GM12874 (cell line): ENCODE measurements at regions not wholly inside any gene's neighbourhood (a gene's known extent, or its start where the extent isn't known, plus 50 kb on each side); places are given as distances from the start of the nearest gene placed in this dataset.

Experiments used
- TF ChIP-seq, protein P1 (sequence below): IDR thresholded peaks from 2 replicates; pipeline ENCODE4 v1.5.1; 2011; ENCODE audit warnings: low read depth, mild to moderate bottlenecking, control low read depth, low read length, moderate library complexity; ENCODE audit not compliant: insufficient read depth

DNA sequence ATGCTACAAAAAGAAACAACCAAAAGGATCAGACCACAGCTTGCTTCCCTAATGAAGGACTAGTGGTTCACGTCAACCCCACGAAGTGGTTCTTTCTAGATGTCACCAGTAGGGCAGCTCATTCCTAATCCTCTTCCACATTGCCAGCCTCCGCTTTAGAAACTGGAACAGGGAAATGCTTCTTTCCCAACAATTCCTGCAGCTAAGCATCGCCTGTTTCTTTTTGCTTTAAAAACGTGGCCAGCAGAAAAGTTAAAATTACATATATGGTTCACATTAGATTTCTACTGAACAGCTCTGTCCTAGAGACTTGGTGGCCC is 100.2 kb downstream of the MTX3 start:
- TF ChIP-seq, protein P1, sequence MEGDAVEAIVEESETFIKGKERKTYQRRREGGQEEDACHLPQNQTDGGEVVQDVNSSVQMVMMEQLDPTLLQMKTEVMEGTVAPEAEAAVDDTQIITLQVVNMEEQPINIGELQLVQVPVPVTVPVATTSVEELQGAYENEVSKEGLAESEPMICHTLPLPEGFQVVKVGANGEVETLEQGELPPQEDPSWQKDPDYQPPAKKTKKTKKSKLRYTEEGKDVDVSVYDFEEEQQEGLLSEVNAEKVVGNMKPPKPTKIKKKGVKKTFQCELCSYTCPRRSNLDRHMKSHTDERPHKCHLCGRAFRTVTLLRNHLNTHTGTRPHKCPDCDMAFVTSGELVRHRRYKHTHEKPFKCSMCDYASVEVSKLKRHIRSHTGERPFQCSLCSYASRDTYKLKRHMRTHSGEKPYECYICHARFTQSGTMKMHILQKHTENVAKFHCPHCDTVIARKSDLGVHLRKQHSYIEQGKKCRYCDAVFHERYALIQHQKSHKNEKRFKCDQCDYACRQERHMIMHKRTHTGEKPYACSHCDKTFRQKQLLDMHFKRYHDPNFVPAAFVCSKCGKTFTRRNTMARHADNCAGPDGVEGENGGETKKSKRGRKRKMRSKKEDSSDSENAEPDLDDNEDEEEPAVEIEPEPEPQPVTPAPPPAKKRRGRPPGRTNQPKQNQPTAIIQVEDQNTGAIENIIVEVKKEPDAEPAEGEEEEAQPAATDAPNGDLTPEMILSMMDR: no peak

DNA sequence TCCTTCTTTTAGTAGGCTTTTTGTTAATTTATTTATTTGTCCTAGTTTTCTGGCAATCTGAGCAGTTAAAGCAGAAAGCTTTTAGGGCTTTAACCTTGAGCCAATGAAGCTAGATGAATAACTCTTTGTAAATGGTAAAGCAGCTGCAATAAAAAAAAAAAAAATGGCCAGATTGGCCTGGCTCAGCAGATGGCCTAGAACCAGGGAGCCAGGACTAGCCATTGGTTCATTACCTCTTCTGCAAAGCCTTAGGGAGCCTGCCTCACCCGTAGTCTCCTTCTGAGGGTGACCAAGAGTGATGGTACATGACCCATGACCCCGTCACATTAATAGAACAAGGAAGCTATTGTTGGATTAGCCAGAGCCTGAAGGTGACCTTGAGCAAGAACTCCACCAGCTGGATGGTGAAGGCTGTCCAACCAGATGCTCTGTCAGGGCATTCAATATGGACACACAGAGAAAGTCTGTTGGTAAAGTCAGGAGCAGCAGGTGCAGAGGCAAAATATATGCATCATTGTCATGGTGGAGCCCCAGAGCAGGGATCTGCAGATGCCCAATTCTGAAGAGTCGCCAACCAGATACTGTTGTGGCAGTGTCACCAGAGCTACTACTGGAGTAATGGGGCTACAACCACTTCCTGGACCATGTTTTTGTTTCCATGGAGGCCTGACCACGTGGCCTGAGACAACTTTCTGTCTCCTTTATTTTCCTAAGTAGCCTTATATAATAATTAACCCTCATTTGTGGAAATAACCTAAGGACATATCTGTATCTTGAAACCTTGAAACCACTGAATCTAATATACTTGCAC is 100.7 kb downstream of the MTX3 start:
- TF ChIP-seq, protein P1: no peak

DNA sequence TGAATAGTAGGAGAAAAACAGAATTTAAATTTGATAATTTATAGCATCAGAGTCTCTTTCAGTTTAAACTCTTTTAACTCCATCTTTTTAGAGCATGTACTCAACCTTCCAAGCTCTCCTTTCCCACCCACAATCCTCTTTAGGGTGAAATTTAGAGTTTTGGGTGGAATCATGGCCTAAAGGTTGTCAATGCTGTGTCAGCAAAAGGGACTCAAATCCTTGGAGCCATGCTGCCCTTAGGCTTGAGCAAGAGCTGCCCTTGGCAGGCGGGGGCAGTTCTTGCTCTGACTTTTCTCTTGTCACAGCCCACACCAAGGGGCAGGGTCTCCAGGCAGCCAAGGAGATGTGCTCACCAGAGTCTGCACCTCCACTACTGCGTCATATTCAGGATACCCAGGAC is 102.4 kb downstream of the MTX3 start:
- TF ChIP-seq, protein P1: no peak

DNA sequence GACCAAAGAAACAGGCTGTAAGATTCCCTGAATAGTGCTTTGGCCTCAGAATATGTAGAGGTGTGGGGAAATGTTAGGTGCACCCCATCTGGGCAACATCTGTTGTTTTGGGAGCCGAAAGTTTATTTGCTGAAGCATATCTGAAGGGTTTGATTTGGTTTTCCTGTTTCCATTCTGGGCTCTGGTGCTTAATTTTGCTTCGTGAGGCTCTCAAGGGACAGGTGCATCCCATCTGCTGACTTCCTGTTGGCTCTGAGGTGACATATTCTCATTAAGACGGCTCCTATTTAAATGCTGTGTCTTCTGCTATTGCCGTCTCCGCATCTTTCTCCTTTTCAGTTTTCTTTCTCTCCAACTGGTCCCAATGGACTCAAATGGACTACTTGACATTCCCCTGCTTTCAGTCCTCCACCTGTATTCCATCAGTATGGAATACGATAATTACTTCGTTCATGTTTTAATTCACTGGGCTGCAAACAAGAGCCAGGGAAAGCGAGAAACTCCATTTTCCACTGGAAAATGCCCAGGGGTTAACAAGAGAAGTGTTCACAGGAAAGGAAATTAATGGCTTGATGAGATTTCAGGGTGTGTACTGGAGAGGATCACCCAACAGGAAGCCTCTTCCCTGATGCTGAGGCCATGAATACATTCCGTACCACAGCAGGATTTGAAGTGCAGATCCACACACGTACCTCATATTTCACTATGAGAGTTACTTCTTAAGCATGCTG is 104.0 kb downstream of the MTX3 start:
- TF ChIP-seq, protein P1: no peak

DNA sequence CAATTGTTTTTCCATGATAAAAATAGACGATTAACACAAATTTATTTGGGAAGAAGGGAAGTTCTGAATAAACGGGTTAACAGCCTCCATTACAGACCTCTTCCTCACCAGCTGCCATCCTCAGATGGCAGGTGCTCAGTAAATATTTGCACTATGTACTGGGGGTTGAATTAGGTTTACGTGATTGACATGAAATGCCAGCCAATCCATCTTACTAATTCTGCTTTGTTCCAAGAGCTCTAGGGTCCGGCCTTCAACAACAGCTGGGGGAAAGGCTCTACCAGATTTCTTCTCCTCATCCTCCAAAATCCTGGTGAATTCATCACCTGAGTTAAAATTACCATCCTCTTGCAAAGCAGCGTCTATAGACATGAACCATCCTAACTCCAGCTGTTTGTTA is 104.6 kb downstream of the MTX3 start:
- TF ChIP-seq, protein P1: no peak

DNA sequence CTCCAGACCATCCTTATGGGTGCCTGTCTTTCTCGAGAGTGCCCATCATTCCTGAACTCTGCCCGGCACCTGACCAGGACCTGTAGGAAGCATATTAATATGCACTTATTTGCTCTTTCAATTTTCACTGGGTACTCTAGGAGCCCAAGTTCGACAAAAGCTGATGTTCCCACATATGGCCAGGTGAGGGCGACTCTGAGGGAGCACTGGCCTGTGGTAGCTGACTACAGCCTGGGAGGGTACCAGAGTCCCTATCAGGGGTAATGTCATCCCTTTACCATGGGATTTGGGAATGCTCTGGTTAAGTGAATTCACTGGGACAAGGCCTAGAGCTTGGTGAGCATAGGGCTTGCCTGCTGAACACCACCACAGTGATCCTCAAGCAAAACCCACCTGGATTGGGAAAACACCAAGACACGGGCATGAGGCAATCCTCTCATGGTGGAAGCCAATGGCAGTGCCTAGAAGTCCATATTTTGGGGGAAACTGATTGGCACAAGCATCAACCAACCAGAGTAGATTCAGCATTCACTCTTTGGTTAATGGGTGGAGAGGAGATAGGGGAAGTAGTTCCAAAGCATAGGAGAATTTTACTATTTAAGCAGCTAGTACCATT is 112.2 kb downstream of the MTX3 start:
- TF ChIP-seq, protein P1: peak; percentile 51

DNA sequence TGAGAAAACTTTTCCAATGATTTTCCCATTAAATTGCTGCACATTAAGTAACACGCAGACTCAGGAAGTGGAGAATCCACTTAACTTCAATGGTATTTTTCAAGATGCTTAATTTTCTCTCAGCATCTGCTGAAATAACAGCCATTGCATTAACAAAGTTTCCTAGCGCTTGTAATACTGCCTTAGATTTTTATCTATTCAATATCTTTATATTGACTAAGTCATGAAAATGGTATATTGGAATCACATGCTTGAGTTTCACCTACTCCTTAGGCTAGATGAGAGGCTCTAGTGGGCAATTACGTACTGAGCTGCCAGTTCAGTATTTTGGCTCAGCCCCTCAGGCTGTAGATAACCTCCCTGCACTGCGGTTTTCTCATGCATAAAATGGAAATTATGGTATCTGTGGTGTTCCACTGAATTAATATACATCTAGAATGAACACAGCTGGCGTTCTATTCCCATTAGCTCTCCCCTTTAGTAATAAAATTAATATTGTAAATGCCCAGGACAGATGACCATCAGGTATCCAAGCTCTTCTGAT is 112.9 kb downstream of the MTX3 start:
- TF ChIP-seq, protein P1: no peak
